Astrocyte (in vitro differentiated cells and primary cell): ENCODE measurements at regions not wholly inside any gene's neighbourhood (a gene's known extent, or its start where the extent isn't known, plus 50 kb on each side); places are given as distances from the start of the nearest gene placed in this dataset.

ENCODE experiments used
- EZH2 ChIP-seq: IDR thresholded peaks from 2 replicates; pipeline ENCODE4 v1.6.1; 2012; ENCODE audit warnings: mild to moderate bottlenecking, low read length, inconsistent platforms; ENCODE audit not compliant: insufficient read depth
- TF ChIP-seq, protein P1 (sequence below): IDR thresholded peaks from 2 replicates; pipeline ENCODE4 v1.5.1; 2011; ENCODE audit warnings: low read depth, mild to moderate bottlenecking, inconsistent platforms, low read length, moderate library complexity; ENCODE audit not compliant: insufficient read depth

DNA sequence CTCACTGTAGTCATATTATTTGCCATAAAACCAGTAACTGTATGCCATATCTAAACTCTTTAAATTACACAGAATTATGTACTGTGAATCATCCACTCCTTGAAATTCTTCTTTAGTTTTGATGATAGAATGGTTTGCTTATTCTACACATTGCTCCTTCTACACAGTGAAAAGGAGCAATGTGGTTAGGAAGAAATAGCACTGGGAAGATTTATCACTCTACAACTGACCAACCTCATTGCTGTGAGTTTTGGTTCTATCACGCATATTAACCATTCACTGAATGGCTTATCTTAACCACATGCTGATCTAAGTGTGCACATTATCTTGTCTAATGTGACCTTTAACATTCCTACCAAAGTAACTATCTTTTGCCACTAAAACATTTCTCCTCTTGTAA is 415.7 kb upstream of the NDST4 start:
- TF ChIP-seq EZH2 = no peak
- TF ChIP-seq, protein P1, sequence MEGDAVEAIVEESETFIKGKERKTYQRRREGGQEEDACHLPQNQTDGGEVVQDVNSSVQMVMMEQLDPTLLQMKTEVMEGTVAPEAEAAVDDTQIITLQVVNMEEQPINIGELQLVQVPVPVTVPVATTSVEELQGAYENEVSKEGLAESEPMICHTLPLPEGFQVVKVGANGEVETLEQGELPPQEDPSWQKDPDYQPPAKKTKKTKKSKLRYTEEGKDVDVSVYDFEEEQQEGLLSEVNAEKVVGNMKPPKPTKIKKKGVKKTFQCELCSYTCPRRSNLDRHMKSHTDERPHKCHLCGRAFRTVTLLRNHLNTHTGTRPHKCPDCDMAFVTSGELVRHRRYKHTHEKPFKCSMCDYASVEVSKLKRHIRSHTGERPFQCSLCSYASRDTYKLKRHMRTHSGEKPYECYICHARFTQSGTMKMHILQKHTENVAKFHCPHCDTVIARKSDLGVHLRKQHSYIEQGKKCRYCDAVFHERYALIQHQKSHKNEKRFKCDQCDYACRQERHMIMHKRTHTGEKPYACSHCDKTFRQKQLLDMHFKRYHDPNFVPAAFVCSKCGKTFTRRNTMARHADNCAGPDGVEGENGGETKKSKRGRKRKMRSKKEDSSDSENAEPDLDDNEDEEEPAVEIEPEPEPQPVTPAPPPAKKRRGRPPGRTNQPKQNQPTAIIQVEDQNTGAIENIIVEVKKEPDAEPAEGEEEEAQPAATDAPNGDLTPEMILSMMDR = no peak
